ENCODE measurements at regions not wholly inside any gene's neighbourhood (a gene's known extent, or its start where the extent isn't known, plus 50 kb on each side); places are given as distances from the start of the nearest gene placed in this dataset.
"Not testable (repeated sequence)": the region's sequence is repeated elsewhere in the genome, so short reads cannot be mapped to it uniquely, and the experiment has no call there.

DNA sequence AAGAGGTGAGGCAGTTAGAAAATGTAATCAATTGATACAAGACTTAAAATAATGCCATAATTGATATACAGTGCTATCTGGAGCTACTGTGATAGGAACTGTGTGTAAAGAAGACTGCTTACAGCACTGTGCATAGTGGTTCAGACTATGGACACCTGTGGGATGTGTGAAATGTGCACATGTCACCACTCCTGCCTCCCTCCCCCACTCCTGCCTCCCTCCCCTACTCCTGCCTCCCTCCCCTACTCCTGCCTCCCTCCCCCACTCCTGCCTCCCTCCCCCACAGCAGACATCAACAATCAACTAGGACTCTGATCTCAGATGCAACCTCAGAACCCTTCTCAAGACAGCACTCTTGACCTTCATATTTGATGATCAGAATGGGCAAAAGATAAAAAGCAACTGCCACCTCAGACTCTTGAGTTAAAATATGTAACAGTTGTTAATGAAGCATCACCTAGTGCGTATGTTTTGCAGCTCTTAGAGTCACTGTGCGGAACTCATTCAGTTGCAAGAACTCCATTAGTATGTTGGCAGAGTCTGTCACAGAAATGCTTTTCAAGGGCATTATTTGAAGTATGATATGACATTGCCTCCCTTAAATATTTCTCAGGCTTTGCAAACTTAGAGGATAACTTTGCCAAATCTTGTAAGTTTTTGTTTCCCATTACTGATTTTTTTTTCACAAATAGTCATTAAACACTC, 255.2 kb upstream of the DDHD1 start:
- DNase-seq: no peak
- Histone ChIP-seq H3K4me3 (no peak overlapping the region), H3K36me3 (no peaks in the 10 kb centered on the region), H3K27me3 (ENCODE audit: low read depth) (no peaks in the 10 kb centered on the region), H3K4me1 (no peaks in the 10 kb centered on the region), H3K9me3 (no peaks in the 10 kb centered on the region), H3K27ac (no peak overlapping the region)
- TF ChIP-seq, protein P1, sequence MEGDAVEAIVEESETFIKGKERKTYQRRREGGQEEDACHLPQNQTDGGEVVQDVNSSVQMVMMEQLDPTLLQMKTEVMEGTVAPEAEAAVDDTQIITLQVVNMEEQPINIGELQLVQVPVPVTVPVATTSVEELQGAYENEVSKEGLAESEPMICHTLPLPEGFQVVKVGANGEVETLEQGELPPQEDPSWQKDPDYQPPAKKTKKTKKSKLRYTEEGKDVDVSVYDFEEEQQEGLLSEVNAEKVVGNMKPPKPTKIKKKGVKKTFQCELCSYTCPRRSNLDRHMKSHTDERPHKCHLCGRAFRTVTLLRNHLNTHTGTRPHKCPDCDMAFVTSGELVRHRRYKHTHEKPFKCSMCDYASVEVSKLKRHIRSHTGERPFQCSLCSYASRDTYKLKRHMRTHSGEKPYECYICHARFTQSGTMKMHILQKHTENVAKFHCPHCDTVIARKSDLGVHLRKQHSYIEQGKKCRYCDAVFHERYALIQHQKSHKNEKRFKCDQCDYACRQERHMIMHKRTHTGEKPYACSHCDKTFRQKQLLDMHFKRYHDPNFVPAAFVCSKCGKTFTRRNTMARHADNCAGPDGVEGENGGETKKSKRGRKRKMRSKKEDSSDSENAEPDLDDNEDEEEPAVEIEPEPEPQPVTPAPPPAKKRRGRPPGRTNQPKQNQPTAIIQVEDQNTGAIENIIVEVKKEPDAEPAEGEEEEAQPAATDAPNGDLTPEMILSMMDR (IDR thresholded peaks at IDR 0.05): no peak
- intact Hi-C loops (cut with DNase I): no loop called here
- ATAC-seq: peak in 1 of 2 donors; percentile 39

DNA sequence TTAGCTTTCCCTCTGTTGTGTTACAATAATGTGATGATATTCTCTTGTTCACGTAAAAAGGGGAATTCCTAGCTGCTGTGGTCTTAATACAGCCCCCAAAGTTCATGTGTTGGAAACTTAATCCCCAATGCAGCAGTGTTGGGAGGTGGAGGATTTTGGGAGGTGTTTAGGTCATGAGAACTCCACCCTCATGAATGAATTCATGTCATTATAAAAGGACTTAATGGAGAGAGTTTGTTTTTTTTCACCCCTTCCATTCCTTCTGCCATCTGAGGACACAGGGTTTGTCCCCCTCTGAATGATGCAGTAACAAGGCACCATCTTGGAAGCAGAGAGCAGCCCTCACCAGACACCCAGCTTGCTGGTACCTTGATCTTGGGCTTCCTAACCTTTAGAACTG, 253.4 kb upstream of the DDHD1 start:
- ATAC-seq: no peak
- Histone ChIP-seq H3K27ac (no peak overlapping the region), H3K27me3 (ENCODE audit: low read depth) (no peaks in the 10 kb centered on the region), H3K4me3 (no peak overlapping the region), H3K4me1 (no peaks in the 10 kb centered on the region), H3K9me3 (no peaks in the 10 kb centered on the region), H3K36me3 (no peaks in the 10 kb centered on the region)
- intact Hi-C loops (cut with DNase I): no loop called here
- TF ChIP-seq, protein P1 (IDR thresholded peaks at IDR 0.05): no peak
- DNase-seq: no peak

DNA sequence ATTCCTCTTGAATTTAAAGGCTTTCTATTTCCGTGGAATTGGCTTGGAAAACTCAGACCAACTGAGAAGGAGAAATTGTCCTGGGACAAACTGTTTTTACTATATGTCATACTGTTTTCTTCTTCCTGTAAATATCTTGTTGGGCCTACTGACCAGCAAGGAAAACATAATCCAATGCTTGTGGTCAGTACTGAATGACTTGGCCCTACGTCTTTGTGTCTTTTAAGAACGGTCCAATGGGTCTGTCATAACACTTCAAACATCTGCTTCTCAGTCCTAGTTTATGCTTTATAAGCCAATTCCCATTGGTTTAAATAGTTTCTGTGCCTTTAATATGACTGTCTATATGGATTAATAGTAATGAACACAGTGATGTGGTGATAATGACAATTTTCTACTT, 248.5 kb upstream of the DDHD1 start:
- intact Hi-C loops (cut with DNase I): no loop called here
- TF ChIP-seq, protein P1 (IDR thresholded peaks at IDR 0.05): no peak
- Histone ChIP-seq H3K4me3 (no peak overlapping the region), H3K36me3 (no peaks in the 10 kb centered on the region), H3K4me1 (no peaks in the 10 kb centered on the region), H3K9me3 (no peaks in the 10 kb centered on the region), H3K27ac (no peak overlapping the region), H3K27me3 (ENCODE audit: low read depth) (no peaks in the 10 kb centered on the region)
- ATAC-seq (no peak), DNase-seq (no peak)

DNA sequence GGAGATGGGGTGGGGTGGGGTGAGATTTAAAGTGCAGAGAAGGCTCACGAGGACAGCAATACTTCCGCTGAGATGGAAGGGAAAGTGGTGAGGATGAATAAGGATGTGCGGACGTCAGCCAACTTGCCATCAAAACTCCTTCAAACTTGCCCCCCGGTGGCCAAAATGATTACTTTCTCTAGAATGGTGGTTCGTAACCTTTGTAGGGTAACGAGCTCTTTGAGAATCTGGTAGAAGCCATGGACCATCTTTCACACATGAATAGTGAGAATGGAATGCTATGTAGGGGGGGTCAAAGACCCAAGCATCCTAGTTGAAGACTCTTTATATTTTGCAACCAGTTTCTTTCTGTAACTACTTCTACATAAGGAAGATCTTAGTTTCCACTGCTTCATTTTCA, 245.9 kb upstream of the DDHD1 start:
- Histone ChIP-seq H3K27me3 (ENCODE audit: low read depth) (no peaks in the 10 kb centered on the region), H3K27ac (no peak overlapping the region), H3K4me3 (no peak overlapping the region), H3K4me1 (no peaks in the 10 kb centered on the region), H3K36me3 (no peaks in the 10 kb centered on the region), H3K9me3 (peaks cover 9% of the 10 kb centered on the region)
- DNase-seq (no peak), ATAC-seq (no peak)
- TF ChIP-seq, protein P1 (IDR thresholded peaks at IDR 0.05): no peak
- intact Hi-C loops (cut with DNase I): no loop called here

DNA sequence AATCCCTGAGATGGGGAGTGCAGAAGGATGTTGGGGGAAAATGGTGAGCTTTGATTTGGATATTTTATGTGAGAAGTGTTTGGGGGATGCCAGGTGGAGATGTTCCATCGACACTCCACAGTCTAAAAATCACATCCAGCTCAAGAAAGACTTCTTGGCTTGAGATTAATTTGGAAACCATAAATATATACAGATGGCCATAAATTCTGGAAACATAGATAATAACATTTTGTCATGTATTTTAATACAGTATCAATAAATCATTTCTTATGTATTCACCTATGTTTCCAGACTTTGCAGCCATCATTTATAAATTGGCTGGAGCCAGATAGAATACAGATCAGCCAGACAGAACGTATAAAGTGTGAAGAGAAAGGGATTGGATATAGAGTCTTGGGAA, 245.5 kb upstream of the DDHD1 start:
- Histone ChIP-seq H3K27ac (no peak overlapping the region), H3K4me1 (no peaks in the 10 kb centered on the region), H3K27me3 (ENCODE audit: low read depth) (no peaks in the 10 kb centered on the region), H3K36me3 (no peaks in the 10 kb centered on the region), H3K9me3 (peaks cover 9% of the 10 kb centered on the region), H3K4me3 (no peak overlapping the region)
- no peak for ATAC-seq
- intact Hi-C loops (cut with DNase I): no loop called here
- no peak for DNase-seq
- TF ChIP-seq, protein P1 (IDR thresholded peaks at IDR 0.05): no peak

DNA sequence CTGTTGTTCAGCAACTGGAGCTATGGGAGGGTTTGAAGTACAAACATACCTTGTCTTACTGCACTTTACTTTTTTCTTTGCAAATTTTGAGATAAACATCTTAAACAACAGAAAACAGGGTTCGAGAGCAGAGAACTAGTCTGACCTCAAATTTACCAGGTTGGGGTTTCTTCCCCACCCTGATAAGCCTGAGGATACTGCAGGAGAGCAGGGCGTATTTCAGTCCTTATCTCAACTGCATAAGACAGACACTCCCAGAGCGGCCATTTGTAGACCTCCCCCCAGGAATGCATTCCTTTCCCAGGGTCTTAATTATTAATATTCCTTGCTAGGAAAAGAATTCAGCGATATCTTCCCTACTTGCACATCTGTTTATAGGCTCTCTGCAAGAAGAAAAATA, 242.1 kb upstream of the DDHD1 start:
- H3K27me3 ChIP-seq (ENCODE audit: low read depth); DNase-seq; H3K4me3 ChIP-seq; H3K9me3 ChIP-seq; ATAC-seq; H3K36me3 ChIP-seq; H3K27ac ChIP-seq; H3K4me1 ChIP-seq; intact Hi-C loops (cut with DNase I): not testable (repeated sequence)
